Fibroblast of pulmonary artery (primary cell): ENCODE measurements at regions not wholly inside any gene's neighbourhood (a gene's known extent, or its start where the extent isn't known, plus 50 kb on each side); places are given as distances from the start of the nearest gene placed in this dataset.

Experiments used
- DNase-seq: peaks from one replicate; pipeline ENCODE4 v3.0.0-alpha.2; 2010; ENCODE audit warnings: low read depth
- H3K4me3 ChIP-seq: replicated peaks from 2 replicates; pipeline ENCODE4 v1.5.1; 2011; ENCODE audit warnings: low read depth, mild to moderate bottlenecking, control low read depth, low read length, moderate library complexity
- TF ChIP-seq, protein P1 (sequence below): IDR thresholded peaks from 2 replicates; pipeline ENCODE4 v1.5.1; 2011; ENCODE audit warnings: mild to moderate bottlenecking, control low read depth, low read length, inconsistent platforms; ENCODE audit errors: missing control alignments

DNA sequence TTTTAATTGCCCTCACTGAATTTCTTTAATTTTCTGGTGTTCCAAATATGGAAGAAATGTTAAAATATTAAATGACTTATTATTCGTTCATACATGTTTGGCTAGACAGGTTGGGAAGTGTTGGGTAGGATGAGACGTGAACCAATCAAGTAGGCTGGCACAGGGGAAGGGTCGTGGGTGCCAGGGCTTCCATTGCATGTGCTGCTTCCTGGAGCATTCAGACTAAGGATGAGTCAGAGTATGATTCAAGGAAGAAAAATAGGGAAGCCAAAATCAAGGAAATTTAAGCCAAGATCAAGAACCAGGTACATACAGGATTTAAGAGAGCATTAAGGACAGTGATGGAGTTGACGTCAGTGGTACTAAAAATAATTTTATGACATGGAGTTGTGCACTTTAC is 2068.0 kb downstream of the MAT2B start:
- DNase-seq, result no peak
- TF ChIP-seq, protein P1, sequence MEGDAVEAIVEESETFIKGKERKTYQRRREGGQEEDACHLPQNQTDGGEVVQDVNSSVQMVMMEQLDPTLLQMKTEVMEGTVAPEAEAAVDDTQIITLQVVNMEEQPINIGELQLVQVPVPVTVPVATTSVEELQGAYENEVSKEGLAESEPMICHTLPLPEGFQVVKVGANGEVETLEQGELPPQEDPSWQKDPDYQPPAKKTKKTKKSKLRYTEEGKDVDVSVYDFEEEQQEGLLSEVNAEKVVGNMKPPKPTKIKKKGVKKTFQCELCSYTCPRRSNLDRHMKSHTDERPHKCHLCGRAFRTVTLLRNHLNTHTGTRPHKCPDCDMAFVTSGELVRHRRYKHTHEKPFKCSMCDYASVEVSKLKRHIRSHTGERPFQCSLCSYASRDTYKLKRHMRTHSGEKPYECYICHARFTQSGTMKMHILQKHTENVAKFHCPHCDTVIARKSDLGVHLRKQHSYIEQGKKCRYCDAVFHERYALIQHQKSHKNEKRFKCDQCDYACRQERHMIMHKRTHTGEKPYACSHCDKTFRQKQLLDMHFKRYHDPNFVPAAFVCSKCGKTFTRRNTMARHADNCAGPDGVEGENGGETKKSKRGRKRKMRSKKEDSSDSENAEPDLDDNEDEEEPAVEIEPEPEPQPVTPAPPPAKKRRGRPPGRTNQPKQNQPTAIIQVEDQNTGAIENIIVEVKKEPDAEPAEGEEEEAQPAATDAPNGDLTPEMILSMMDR, result no peak
- H3K4me3 ChIP-seq, result no peak overlapping the region

DNA sequence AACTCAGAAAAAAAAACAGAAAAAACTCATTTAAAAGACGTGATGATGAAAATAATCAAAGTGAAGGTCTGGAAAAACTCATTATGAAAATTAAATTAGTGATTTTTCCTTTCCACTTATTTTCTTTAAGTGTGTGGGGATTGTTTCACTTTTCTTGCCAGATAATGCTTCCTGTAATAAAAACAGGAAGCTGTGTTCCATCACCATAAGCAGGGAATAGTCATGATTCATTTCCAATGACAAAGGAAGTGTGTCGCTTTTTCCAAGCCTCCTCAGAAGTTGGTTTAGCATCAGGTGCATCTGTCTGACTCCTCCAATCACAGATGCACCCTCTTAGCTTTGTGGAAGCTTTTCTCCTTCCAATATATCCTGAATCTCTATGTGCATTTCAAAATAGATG is 2068.7 kb downstream of the MAT2B start:
- TF ChIP-seq, protein P1, result no peak
- no peak for DNase-seq
- no peak overlapping the region for H3K4me3 ChIP-seq

DNA sequence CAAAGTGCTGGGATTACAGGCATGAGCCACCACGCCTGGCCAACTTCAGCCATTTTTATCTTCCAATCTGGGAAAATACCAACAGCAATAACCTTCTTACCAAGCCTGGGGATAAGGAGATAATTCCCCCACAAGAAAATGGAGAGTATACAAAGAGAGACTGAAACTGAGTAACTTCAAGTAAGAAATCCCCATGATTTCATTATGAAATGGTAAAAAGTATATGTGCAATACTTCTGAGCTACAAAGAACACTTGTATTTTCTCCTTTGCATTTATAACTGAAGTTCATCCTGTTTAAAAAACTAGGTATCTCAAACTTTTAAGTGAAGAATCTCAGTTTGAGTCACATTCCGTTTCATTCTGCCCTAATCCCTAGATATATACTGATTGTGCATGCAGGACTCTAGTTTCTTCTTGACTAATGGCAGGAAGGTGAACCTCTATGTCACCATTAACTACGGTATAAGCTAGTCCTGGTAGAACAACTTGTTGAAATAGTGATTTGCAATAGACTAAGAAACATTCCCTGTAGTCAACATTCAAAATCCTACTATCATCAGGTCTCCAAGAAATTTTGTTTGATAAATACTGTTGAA is 2071.4 kb downstream of the MAT2B start:
- no peak for DNase-seq

DNA sequence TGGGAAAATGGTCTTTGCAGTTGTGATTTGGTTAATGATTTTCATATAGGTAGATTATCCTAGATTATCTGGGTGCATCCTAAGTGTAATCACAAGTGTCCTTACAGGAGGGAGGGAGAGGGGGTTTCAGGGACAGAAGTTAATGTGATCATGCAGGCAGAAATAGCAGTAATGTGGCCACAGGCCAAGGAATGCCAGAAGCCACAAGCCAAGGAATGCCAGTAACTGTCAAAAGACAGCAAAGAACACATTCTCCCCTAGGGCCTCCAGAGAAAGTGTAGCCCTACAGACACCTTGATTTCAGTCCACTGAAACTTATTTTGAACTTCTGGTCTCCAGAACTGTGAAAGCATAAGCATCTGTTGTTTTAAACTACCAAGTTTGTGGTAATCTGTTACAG is 2074.5 kb downstream of the MAT2B start:
- H3K4me3 ChIP-seq, result no peak overlapping the region
- no peak for DNase-seq
- TF ChIP-seq, protein P1, result no peak

More for the DNA sequence above, 2071.4 kb downstream of the MAT2B start:
- TF ChIP-seq, protein P1, result no peak
- H3K4me3 ChIP-seq, result no peak overlapping the region

DNA sequence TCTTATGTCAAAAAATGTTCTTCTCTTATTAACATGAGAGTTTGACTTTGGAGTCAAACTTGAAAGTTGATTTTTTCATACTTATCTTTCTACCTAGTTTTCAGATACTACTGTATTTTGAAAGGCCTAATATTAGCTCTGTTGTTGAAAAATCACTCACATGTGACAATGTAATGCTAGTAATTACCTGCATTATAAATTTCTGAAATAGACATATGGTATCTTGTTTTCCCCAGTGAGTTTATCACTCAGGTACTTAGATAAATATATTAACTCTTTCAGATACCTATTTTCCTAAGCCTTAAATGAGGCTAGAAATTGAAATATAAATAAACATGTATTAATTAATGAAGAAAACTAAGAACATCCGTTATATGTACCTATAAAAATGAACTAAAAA is 2089.3 kb downstream of the MAT2B start:
- no peak for DNase-seq
- TF ChIP-seq, protein P1, result no peak
- H3K4me3 ChIP-seq, result no peak overlapping the region

DNA sequence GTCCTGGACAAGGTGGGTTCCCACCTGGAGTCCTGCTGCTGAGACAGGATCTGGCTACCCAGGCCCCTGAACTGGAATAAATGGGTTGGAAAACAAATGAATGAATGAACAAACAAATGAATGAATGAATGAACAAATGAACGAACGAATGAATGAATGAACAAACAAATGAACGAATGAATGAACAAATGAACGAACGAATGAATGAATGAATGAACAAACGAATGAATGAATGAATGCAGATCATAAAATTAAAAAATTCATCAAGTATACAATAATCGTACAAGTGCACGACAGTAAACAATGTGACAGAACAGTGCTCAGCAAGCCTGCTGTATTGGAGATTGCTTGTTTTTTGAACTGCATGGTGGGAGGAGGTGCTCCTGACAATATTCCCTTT is 2097.1 kb downstream of the MAT2B start:
- no peak for DNase-seq
- no peak overlapping the region for H3K4me3 ChIP-seq
- TF ChIP-seq, protein P1, result no peak

DNA sequence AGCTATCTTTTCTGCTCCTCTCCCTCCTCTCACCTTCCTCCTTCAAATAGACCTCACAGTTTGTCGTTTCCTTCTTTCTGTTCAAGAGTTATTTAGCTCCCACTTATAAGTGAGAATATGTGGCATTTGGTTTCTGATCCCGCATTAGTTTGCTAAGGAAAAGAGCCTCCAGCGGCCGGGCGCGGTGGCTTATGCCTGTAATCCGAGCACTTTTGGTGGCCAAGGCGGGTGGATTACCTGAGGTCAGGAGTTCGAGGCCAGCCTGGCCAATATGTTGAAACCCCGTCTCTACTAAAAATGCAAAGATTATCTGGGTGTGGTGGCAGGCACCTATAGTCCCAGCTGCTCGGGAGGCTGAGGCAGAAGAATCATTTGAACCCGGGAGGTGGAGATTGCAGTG is 2101.6 kb downstream of the MAT2B start:
- DNase-seq, result no peak
- H3K4me3 ChIP-seq, result no peak overlapping the region
- TF ChIP-seq, protein P1, result no peak
